ENCODE measurements at regions not wholly inside any gene's neighbourhood (a gene's known extent, or its start where the extent isn't known, plus 50 kb on each side); places are given as distances from the start of the nearest gene placed in this dataset.

- no peak for TF ChIP-seq TAF1 (IDR thresholded peaks at IDR 0.05; ENCODE audit: low read depth)
- no peak for TF ChIP-seq ZBTB7A (IDR thresholded peaks at IDR 0.05; ENCODE audit: low read depth)
- no peak for TF ChIP-seq CREB1 (IDR thresholded peaks at IDR 0.05; ENCODE audit: low read depth)
- no peak for TF ChIP-seq REST (IDR thresholded peaks at IDR 0.05; ENCODE audit: low read depth)
- no peak for TF ChIP-seq FOXM1 (IDR thresholded peaks at IDR 0.05; ENCODE audit: borderline replicate concordance, low read depth)
- no peak for TF ChIP-seq EP300 (IDR thresholded peaks at IDR 0.05; ENCODE audit: borderline replicate concordance)
- no peak for TF ChIP-seq YY1 (IDR thresholded peaks at IDR 0.05; ENCODE audit: low read depth)
- TF ChIP-seq MAX (IDR thresholded peaks at IDR 0.05): no peak
- TF ChIP-seq TCF12 (IDR thresholded peaks at IDR 0.05; ENCODE audit: low read depth): no peak
- no peak for TF ChIP-seq CEBPB (IDR thresholded peaks at IDR 0.05)
- TF ChIP-seq RAD21 (IDR thresholded peaks at IDR 0.05; ENCODE audit: low read depth): no peak
- no peak for TF ChIP-seq USF1 (IDR thresholded peaks at IDR 0.05)
- TF ChIP-seq NFIC (IDR thresholded peaks at IDR 0.05): no peak
- no peak for TF ChIP-seq TEAD4 (IDR thresholded peaks at IDR 0.05)
- TF ChIP-seq EGR1 (IDR thresholded peaks at IDR 0.05): no peak
Observed at GRCh38 chr17:33596899-33597298, 303.8 kb upstream of the ASIC2 start.

GRCh38 chr17:33598797-33599196 lies 305.7 kb upstream of the ASIC2 start:
- TF ChIP-seq TEAD4 (IDR thresholded peaks at IDR 0.05) (no peak), CREB1 (IDR thresholded peaks at IDR 0.05; ENCODE audit: low read depth) (no peak), MAX (IDR thresholded peaks at IDR 0.05) (no peak), ZBTB7A (IDR thresholded peaks at IDR 0.05; ENCODE audit: low read depth) (no peak), REST (IDR thresholded peaks at IDR 0.05; ENCODE audit: low read depth) (no peak), RAD21 (IDR thresholded peaks at IDR 0.05; ENCODE audit: low read depth) (no peak), TAF1 (IDR thresholded peaks at IDR 0.05; ENCODE audit: low read depth) (no peak), YY1 (IDR thresholded peaks at IDR 0.05; ENCODE audit: low read depth) (no peak), TCF12 (IDR thresholded peaks at IDR 0.05; ENCODE audit: low read depth) (no peak), FOXM1 (IDR thresholded peaks at IDR 0.05; ENCODE audit: borderline replicate concordance, low read depth) (no peak), NFIC (IDR thresholded peaks at IDR 0.05) (no peak), EP300 (IDR thresholded peaks at IDR 0.05; ENCODE audit: borderline replicate concordance) (no peak), CEBPB (IDR thresholded peaks at IDR 0.05) (no peak)

- TF ChIP-seq REST (IDR thresholded peaks at IDR 0.05; ENCODE audit: low read depth) (no peak), TAF1 (IDR thresholded peaks at IDR 0.05; ENCODE audit: low read depth) (no peak), YY1 (IDR thresholded peaks at IDR 0.05; ENCODE audit: low read depth) (no peak), FOXM1 (IDR thresholded peaks at IDR 0.05; ENCODE audit: borderline replicate concordance, low read depth) (no peak), MAX (IDR thresholded peaks at IDR 0.05) (no peak), RAD21 (IDR thresholded peaks at IDR 0.05; ENCODE audit: low read depth) (no peak), EGR1 (IDR thresholded peaks at IDR 0.05) (no peak), CREB1 (IDR thresholded peaks at IDR 0.05; ENCODE audit: low read depth) (no peak), TCF12 (IDR thresholded peaks at IDR 0.05; ENCODE audit: low read depth) (no peak), ZBTB7A (IDR thresholded peaks at IDR 0.05; ENCODE audit: low read depth) (no peak)
Observed at GRCh38 chr17:33602981-33603380, 309.9 kb upstream of the ASIC2 start.

- TF ChIP-seq ZBTB7A (IDR thresholded peaks at IDR 0.05; ENCODE audit: low read depth) (no peak), YY1 (IDR thresholded peaks at IDR 0.05; ENCODE audit: low read depth) (no peak), USF1 (IDR thresholded peaks at IDR 0.05) (peak; percentile 35; the same call in 1 of the 2 replicates)
Observed at GRCh38 chr17:33603789-33604188, 310.7 kb upstream of the ASIC2 start.

Data from Ishikawa (cell line).